ENCODE measurements at regions not wholly inside any gene's neighbourhood (a gene's known extent, or its start where the extent isn't known, plus 50 kb on each side); places are given as distances from the start of the nearest gene placed in this dataset.
"Not testable (repeated sequence)": the region's sequence is repeated elsewhere in the genome, so short reads cannot be mapped to it uniquely, and the experiment has no call there.

DNA sequence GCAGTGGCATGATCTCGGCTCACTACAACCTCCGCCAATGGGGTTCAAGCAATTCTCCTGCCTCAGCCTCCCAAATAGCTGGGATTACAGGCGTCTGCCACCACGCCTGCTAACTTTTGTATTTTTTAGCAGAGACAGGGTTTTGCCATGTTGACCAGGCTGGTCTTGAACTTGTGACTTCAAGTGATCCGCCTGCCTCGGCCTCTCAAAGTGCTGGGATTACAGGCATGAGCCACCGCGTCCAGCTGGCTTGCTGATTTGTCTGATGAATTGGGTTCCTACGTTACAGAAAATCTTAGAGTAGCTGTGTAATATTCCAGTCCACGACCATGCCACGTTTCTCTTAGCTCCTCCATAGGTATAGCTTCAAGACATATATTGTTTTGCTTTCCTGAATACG is 102.6 kb upstream of the OTOS start:
- DNase-seq, result not testable (repeated sequence)

DNA sequence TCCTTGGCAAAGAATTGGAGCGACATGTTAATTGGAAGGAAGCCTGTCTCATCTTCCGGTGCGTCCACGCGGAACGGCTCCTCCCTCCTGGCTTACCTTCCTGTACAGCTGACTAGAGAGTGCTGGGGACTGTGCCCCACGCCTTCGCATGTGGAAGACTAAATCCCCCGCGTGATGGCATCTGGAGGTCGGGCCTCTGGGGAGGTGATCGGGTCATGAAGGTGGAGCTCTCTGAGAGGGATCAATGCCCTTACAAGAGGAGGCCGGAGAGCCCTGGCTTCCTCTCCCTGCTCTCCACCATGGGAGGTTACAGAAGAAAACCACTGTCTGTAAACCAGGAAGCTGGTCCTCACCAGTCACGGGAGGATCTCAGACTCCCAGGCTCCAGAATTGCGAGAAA is 104.1 kb upstream of the OTOS start:
- no peak for DNase-seq

DNA sequence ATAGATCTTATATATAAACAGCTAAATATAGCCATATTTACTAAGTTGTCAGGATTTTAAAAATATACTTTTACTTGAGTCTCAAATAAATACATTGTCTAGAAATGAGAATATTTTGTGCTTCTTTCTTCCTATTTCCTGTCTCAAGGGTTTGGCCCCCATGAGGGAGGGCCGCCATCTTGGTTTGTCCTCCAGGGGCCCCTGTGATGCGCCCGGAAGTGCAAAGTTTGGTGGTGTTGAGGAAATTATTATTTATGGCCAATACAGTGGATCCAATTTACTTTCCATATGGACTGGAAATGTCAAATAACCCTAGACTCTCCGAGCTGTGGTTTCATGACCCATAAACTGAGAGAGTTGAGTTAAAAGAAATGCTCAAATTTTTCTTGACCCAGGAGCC is 104.7 kb upstream of the OTOS start:
- no peak for DNase-seq

DNA sequence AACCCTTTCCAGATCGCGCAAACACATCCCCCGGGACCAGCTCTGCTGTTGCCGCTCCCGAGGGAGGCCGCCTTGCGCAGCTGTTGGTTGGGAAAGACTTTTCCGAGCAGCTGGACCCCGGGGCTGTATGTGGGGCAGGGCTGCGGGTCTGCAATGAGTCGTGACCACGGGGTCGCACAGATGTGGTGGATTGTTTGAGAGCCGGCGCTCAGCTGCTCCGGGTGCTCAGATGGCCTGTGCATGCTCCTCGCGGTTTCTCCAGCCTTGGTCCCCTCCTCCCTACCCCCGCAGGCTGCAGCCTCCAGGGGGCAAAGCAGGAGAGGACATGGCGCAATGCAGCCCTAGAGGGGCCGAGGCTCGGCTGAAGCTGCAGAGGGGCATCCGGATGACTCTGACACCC is 105.2 kb upstream of the OTOS start:
- peak; percentile 19 for DNase-seq

DNA sequence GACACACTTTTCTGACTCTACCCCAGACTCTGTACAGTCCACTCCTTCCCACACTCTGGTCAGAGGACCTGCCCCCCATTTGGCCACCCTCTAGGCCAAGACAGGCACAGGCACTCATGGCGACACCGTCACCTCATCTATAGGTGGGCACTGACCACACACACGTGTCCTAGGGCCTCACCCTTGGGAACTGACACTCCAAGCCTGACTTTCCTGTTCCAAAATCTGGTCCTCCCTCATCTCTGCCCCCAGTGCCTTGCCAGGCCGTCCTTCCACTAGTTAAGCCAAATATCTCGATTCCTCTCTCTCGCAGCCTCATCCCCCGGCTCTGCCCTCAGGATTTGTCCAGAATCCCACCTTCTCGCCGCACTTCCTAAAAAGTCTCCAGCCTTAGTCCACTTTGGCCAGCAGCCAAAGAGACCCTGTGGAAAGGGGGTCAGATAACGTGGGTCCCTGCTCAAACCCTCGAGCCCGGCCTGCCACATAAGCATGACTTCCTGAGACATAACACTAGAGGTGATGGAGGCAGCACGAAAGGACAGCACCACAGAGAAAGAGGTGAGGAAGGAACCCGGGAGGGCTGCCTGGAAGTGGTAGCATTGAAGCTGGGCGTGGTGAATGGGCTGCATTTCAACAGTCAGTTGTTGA is 105.8 kb upstream of the OTOS start:
- DNase-seq, result no peak

DNA sequence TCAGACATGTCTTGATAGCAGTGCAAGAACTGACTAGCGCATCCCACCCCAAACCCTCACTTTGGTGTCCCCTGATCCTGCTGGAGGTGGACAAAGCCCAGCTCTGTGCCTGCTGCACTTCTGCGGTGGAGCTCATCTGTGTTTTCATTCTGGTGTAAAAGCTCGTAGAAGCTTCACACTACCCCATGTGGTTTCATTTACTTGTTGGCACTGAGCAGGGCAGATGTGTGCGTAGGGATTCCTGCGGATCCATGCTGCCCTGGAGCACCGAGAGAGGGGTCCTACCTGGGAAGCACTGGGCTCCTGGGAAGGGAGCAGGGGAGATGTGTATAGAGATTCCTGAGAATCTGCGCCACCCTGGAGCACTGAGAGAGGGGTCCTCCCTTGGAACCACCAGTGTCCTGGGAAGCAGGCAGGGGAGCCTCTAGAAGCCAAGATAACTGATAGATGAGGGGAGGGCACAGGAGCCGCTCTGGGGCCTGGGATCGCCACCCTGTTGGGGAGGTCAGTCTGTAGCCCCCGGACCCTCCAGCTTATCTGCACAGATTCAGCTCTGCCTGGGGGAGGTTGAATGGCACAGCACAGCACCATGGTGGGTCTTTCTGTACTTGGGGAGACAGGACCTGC is 106.9 kb upstream of the OTOS start:
- no peak for DNase-seq

DNA sequence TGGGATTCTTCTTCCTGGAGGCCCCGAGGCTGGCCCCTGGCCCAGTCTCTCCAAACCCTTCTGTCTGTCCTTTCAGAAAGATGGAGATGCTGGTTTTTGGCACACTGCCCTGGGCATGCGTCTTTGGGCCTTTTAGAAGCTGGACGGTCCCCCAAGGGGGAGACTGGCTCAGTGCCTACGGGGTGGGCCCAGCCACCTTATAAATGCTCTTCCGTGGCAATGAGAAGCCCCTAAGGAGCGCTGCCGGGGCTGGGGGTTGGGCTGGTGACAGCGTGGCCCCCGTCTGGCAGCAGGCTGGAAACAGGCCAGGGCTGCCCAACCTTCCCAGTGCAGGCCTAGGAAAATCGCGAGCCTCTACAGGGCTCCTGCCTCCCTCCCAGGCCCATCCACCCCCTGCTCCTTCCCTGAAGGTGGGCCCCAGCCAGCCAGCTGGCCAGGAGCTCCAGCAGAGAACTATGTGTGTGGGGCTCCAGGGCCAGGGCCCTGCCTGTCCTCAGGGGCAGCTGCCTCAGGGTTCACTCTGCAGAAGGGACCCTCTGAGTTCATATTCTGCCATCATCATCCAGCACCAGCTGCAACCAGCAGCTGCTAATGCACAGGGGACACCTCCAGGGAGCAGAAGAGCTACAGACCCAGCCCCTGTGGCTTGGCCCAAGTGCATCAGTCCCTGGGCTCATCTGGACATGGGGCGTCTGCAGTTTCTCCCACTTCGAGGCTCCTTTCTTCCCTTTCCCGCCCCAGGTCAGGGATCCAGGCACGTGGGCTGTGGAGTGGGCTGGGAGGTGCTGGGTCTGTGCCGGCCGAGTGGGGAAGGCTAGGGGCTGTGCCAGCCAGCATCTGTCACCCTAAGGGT is 107.6 kb upstream of the OTOS start:
- DNase-seq, result no peak

DNA sequence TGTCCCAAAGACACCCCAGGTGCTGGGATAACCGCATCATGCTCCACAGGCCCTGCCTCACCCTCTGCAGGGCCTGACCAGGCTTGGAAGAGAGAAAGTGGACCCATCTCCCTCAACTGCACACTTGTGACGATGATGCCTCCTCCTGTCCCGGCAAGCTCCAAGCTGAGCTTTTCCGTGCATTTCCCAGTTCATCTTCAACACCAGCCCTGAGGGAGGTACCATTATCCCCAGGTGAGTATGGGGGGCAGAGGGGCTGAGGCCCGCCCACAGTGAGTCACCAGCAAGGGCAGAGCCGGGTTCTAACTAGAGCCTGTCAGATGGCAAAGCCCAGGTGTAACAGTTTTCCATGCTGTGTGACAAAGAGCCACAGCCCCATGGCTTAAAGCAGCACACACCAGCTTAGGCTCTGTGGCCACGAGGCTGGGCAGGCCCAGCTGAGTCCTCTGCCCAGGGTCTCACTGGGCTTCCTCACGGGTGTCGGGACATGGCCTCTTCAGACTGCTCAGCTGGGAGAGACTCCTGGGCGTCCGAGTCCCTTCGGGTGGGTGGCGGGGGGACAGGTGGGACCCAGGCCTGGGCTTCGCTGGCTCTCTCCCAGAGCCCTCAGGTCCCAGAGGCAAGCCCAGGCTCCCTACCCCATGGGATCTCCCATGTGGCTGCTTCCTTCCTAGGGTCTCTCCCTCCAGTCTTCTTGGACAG is 108.4 kb upstream of the OTOS start:
- DNase-seq, result peak; percentile 23

DNA sequence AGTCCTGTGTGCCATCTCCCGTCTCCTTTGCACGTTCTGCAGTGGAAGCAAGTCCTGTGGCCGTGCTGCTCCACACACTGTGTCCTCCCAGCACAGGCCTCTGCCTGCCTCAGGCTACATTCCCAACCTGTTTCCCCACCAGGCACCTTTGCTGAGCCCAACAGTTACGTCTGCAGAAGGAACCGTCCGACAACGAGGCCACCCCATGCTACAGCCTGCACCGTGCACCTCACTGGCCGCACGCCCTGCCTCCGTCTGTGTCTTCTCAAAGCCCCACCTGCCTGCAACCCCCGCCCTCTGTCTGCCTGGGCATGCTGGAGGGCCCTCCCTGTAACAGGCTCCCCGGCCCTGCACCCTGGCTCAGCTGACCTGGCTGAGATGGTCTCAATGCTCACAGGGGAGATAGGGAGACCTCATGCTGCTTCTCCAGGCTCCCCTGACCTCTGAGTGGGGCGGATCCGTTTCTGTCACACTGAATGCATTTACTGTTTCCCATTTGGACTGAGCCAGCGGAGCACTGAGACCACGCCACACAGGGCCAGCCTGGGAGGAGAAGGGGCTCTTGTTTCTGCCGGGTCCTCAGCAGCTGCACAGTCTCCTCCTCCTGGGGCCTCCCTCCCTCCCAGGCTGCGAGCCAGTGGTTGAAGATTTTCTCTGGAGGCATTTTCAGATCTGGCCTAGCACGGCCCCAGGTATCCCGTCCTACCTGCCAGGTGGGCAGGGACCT is 109.1 kb upstream of the OTOS start:
- DNase-seq, result peak; percentile 24

DNA sequence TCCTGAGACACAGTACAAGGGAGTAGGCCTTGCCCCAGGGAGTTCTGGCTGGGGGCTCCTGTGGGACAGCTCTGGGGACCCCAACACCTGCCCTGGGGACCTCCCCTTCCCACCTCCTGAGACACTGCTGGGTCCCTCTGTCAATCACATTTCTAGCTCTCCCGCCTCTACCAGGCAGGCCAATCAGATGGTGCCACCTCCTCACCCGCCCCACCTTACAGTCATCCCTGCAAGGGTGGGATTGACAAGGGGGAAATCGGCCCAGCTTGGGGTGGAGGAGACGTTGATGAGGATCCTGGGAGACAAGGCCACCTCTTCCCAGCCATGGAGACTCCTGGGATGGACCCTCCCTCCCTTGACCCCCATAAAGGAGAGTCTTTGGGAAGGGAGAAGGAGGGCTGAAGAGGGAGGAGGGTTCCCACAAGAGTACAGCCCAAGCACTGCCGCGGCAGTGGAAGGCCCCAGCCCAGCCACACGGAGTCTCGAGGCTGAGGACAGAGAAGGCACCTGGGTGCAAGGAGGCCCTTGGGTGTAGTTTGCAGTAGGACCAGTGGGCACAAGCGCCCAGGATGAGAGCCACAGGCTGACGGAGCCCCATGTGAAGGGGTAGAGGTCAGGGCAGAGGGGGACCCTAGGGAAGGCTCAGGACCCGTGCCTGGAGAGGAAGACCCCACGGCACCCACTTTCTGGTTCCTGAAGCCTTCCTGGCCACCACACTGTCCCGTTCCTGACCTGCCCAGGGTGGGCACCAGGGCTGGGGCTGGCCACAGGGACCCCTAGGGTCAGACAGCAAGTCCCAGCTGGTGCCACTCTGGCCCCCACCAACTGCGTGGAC is 109.9 kb upstream of the OTOS start:
- DNase-seq, result peak; percentile 20

DNA sequence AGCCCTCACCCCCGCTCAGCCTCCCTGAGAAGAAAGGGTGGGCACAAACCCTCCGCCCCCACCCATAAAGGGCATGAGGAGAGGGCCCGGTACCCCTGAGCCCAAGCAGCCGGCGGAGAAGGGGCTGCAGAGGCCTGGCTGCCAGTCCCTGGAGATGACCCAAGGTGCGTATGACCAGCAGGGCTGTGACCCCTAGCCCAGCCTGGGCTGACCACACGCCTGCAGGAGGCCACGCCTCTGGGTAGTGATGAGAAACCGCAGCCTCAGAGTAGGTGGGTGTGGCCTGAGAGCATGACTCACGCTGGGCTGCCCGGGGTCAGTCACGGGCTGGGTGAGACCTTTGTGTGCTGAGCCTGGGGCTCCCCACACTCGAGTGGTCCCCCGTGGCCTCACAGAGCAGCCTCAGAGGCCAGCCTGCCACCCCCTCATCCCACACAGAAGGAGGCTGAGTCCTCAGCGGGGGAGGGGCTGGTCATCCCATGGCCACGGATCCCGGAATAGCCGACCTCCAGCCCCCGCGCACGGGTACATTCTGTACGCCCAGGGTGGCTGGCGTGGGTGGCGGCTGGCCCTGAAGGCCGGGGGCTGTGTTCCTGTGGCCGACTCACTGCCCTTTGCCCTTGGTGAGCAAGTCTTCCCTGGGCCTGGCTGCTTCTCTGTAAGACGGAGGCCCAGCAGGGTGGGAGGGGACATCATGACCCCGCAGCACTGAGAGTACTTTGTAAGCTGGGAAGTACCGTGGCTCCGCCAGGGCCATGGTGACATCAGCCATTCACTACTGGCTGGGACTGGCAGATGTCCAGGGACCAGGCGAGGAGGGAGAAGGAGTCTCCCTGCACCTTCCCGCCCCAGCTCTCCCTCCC is 110.8 kb upstream of the OTOS start:
- peak; percentile 38 for DNase-seq

DNA sequence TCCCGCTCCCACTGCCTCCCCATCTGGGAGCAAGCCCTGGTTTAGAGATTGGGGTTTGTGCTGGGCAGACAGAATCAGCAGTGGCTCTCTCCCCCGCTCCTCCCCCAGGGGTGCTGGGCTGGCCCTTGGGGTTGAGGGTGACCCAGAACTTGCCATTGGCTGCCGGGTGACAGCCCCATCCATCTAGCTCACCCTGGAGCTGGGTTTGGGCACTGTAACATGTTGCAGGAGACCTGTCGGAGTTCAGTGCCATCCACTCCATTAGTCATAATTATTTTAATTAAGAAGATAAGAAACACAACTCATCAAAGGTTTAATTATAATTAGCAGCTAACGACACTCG is 111.4 kb upstream of the OTOS start:
- no peak for DNase-seq

DNA sequence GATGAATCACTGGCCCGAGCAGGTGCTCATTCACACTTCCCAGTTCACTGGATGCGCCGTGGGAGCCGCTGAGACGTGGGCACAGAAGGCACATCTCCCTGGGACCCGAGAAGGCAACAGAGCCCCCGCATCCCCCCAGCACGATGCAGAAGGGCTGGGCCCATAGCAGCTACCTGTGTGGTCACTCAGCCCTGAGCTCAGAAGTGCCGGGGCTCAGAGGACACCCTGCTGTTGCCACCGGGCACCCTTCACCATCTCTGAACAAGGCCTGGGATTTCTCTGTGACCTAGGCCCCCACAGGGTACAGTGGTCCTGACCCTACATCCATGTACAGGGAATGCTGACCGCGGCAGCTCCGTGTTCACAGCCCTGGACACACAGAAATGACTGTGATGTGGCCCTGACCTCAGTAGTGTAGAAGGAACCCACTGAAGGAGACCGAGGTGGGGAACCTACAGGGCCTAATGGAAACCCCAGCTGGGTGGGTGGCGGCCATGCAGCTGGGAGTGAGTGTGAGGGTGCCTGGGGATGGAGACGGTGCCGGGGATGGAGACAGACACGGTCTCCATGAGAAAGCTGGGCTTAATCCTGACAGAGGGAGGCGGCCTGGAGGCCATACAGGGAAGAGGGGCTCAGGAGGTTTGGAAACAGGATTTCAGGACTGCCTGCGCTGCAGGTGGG is 111.9 kb upstream of the OTOS start:
- DNase-seq, result peak; percentile 22

DNA sequence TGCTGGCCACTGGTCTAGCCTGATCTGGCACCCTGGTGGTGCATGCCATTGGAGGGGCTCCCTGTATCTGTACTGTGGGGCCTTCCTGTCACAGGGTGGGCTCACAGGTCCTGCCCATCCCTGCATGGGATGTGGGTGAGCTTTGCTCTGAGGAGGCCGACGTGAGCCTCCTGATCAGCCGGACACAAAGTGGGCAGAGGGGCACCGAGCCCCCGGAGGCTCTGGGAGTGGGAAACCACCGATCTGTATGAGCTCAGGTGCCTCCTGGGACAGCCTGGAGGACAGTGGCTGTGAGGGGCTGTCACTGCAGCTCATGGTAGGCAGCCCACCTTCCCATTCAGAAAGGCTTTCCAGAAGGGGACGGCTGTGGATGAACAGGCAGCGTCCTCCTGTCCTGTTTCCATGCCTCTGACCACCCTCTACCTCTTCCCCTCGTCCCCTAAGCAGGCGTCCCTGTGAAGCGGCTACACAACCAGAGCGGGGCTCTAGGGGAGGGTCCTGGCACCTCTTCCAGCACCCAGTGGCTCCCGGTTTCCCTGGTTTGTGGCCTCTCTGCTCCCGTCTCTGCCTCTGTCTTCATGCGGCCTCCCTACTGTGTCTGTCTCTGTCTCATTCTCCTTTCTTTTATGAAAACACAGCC is 112.5 kb upstream of the OTOS start:
- DNase-seq, result no peak

DNA sequence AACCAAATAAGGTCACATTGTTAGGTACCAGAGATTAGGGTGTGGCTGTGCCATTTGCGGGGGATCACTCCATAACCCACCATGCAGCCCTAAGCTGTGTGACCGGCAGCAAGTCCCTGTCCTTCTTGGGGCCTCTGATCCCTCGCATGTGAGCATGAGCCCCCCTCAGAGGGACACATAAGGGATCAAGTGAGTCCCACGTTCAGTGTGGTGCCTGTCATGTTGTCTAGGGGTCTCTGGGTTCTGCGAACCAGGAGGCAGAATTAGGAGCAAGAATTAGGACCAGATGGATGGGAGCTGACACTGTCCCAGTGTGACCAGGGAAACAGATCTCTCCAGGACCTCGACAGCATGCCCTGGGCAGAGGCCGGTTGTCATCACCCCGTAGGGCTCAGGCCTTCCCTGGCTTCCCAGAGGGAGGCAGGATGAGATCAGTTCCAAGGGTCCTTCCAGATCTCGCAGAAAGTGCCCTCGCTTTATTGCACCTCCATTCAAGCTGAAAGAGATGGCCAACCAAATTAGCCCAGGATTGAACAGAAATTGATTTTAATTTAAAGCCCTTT is 113.2 kb upstream of the OTOS start:
- no peak for DNase-seq

DNA sequence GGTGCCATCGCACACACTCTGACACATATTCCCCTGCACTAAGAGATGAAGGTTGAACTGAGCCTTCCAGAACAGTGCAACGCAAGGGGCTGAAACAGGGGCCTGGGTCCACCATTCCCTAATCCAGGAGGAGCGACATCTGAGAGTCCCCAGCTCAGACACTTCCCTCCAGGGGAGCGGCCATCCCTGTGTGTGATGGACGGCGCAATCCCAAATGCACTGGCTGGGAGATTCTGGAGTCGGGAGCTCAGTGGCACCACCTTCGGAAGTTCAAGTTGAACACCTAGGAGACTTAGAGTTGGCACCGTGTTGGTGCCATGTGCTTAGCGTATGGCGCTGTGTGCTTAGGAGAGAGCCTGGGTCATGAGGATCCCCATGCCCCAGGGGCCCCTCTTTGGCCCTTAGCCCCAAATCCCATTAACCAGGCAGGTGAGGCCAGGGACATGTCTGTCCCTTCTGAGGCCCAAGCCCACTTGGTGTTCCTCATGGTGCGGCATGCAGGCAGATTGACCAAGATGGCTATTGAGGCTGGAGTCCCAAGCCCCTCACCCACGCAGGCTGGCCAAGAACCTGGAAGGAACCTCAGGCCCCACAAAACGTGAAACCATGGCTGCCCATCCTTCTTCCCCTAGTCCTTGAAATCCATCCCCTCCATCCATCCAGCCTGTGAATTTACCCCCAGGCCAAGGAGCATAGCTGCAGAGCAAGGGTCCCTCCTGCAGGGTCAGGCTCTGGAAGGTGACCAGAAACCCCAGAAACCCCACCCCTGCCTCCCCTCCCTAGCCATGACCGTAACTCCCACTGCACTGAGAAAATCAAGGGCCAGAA is 114.1 kb upstream of the OTOS start:
- no peak for DNase-seq

DNA sequence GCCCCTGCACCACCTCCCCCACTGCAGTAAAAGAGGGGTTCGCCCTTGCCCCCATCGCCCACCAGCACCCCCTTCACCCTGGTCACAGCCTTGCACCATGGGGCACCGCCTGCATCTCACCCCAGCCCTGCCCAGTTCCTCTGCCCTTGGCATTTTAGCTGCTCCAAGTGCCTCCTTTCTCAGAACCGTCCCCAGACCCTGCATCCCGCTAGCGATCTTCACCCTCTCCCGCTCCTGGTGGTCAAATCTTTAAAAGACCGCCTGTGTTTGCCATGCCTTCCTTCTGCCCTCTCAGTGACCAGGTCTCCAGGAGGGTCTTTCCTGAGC is 114.7 kb upstream of the OTOS start:
- DNase-seq, result no peak

DNA sequence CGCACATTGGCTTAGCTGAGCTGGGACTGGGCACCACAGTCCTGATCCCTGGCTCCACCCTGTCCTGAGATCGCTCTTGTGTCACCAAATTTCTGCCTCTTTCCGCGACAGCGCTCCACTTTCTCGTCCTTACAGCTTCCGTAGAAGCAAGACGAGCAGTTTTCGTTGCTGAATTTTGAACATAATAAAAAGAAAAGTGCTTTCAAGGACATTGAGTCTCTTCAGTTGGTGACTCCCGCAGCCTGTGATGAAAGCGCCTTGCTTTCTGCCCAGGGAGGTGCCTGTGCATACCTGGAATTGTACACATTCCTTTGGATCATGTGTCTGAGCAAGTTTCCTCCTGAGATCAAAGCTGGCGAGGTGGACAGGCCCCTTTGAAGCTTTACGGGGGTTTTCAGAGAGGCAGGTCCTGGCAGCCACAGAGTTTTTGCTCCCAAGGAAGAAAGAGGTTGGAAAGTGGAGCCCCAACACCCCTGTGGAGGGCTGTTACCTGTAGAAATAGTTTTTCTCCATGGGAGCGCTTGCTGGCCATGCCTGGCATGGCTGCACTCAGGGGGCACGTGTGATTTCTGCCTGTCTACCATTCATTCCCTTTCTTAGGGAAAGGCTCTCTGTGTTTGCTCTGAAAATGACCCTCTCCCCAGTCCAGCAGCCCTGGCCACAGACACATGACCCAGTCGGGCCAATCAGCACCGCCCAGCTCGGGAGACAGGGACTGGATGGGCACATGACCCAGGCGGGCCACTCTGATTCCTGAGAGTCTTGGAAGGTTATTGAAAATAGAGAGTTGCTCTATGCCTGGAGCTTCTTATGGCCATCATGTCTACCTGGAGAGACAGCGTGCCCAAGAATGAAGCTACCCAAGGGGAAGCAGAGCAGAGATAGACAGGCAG is 115.6 kb upstream of the OTOS start:
- no peak for DNase-seq
